ENCODE measurements at regions not wholly inside any gene's neighbourhood (a gene's known extent, or its start where the extent isn't known, plus 50 kb on each side); places are given as distances from the start of the nearest gene placed in this dataset.

DNA sequence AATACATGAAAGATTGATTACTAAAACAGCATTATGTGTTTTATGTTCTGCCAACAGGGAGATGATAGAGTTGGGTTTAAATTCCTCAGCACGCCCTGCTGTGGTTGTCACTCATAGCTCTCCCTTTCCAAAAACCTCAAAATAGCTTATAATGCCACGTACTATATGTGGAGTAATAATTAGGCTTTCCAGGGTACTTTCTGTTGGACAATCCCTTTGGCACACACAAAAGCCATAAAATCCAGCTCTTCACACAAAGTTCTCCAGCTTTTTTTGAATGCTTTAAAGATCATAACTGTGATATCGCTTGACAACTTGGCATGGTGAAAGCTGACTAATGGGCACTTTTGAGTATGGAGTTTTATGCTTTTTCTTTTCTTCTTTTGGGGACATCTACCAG lies 145.3 kb upstream of the DCN start:
- Histone ChIP-seq H3K9me3 (ENCODE audit: control insufficient read depth in 2 of 3, low read length in 3 of 3) (no peaks in the 10 kb centered on the region), H3K4me1 (ENCODE audit: control insufficient read depth in 2 of 2, insufficient read depth in 2 of 2, low read length in 2 of 2) (no peaks in the 10 kb centered on the region), H3K36me3 (ENCODE audit: control insufficient read depth in 2 of 3, insufficient read depth in 3 of 3, low read length in 3 of 3) (no peaks in the 10 kb centered on the region), H3K27me3 (ENCODE audit: control insufficient read depth in 2 of 2, insufficient read depth in 2 of 2, low read length in 2 of 2) (no peaks in the 10 kb centered on the region), H3K4me3 (ENCODE audit: low read length) (no peak overlapping the region), H3K27ac (ENCODE audit: low read depth, low read length) (no peak overlapping the region)
- no peaks in the 10 kb centered on the region for H3K36me3 Mint-ChIP-seq
- ChIA-PET CTCF (interaction anchor here (0.7 to 1.5 kb wide), 3 partner anchors 14 to 1768 kb away, joined by 3 read pairs; no protein-coding TSS in a partner anchor), POLR2A (no interaction called here)
- H3K4me1 Mint-ChIP-seq, result no peaks in the 10 kb centered on the region
- H3K4me3 Mint-ChIP-seq, result no peak overlapping the region
- peaks cover 0 to 13% (median 10%) of the 10 kb centered on the region in 5 donors for H3K27me3 Mint-ChIP-seq
- DNase-seq (no peak), ATAC-seq (no peak)
- H3K9me3 Mint-ChIP-seq, result no peaks in the 10 kb centered on the region
- no peak overlapping the region for H3K27ac Mint-ChIP-seq
- intact Hi-C loops (cut with micrococcal nuclease), result loop anchor here (5.0 to 10.0 kb wide), 3 partner anchors 146 to 1783 kb away; partner anchors contain the start of gene DCN (in 1 of the 2)

DNA sequence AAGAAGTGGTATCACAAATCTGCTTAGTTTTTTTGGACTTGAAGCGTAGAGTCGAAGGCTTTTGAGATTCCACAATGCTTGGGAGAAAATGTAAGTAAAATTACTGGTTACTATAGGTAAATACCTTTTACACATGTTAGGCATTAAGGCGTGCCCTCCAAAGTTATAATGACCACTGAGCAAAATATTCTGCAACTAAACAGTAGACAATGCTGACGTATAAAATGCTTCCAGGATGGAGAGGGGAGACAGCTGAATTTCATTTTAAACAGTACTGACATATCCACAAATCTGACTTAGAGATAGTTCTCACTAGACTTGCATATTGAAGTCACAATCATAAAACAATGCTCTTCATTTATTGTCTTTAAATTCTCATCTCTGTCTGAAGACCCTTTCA lies 144.5 kb upstream of the DCN start:
- intact Hi-C loops (cut with micrococcal nuclease), result loop anchor here (5.0 to 10.0 kb wide), 3 partner anchors 145 to 1782 kb away; partner anchors contain the start of gene DCN (in 1 of the 2)
- no peaks in the 10 kb centered on the region for H3K36me3 ChIP-seq (ENCODE audit: control insufficient read depth in 2 of 3, insufficient read depth in 3 of 3, low read length in 3 of 3)
- no peak overlapping the region for H3K4me3 Mint-ChIP-seq
- H3K9me3 Mint-ChIP-seq, result no peaks in the 10 kb centered on the region
- no peak for DNase-seq
- H3K36me3 Mint-ChIP-seq, result no peaks in the 10 kb centered on the region
- H3K4me1 ChIP-seq (ENCODE audit: control insufficient read depth in 2 of 2, insufficient read depth in 2 of 2, low read length in 2 of 2), result no peaks in the 10 kb centered on the region
- no peaks in the 10 kb centered on the region for H3K27me3 ChIP-seq (ENCODE audit: control insufficient read depth in 2 of 2, insufficient read depth in 2 of 2, low read length in 2 of 2)
- ChIA-PET POLR2A (no interaction called here), CTCF (interaction anchor here (1.1 kb wide), 1 partner anchor 368 kb away, joined by 3 read pairs; no protein-coding TSS in a partner anchor)
- H3K9me3 ChIP-seq (ENCODE audit: control insufficient read depth in 2 of 3, low read length in 3 of 3), result no peaks in the 10 kb centered on the region
- no peak overlapping the region for H3K27ac ChIP-seq (ENCODE audit: low read depth, low read length)
- H3K27me3 Mint-ChIP-seq, result peaks cover 0 to 11% (median 9%) of the 10 kb centered on the region in 5 donors
- H3K4me3 ChIP-seq (ENCODE audit: low read length), result no peak overlapping the region
- ATAC-seq, result no peak
- H3K4me1 Mint-ChIP-seq, result no peaks in the 10 kb centered on the region
- H3K27ac Mint-ChIP-seq, result no peak overlapping the region

DNA sequence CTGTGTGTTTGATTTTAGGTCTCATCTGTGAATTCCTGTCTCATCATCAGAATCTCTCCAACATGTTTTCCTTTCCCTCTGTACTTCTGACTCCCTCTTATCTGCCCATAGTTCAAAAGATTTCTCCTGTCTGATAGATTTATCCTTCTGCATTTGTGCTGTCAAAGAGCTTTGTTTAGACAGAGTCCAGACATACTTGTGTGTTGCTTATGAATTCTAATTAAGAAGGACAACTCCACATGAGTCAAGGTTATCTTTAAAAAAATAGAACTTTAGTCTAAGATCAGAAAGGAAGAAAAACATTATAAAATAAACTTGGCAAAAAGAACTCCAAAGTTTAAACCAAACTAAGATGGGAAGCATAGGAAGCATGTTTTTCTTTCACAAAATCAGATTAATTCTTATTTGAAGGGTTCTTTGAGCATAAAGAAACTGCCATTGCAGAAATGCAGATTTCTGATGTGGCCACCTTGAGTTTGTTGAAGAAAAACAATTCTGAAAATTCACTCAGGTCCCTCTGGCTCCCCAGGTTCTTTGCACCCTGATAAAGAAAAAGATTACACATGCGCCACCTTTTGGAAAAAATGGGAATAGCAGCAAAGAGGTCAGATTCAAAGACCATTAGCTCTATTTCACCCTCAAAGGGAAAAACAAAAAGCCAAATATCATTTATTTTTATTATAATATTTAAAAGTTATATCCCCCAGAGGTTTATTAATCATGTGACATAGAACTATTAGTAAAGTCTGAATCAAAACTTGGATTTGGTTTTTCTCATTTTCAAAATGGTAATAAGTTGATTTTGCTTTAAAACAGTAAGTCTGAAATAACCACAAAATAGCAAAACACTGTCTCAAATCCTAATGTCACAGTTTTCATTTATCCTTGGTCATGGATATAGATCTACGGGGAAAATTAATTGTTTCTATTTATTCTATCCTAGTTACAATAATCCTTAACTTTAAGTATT lies 143.7 kb upstream of the DCN start:
- ATAC-seq, result peak; percentile 40
- CTCF ChIA-PET, result interaction anchor here (0.7 kb wide), 1 partner anchor 1469 kb away, joined by 3 read pairs; no protein-coding TSS in a partner anchor
- intact Hi-C loops (cut with micrococcal nuclease), result loop anchor here (1.0 to 10.0 kb wide), 5 partner anchors 144 to 1782 kb away; partner anchors contain the start of gene DCN (in 1 of the 2)

DNA sequence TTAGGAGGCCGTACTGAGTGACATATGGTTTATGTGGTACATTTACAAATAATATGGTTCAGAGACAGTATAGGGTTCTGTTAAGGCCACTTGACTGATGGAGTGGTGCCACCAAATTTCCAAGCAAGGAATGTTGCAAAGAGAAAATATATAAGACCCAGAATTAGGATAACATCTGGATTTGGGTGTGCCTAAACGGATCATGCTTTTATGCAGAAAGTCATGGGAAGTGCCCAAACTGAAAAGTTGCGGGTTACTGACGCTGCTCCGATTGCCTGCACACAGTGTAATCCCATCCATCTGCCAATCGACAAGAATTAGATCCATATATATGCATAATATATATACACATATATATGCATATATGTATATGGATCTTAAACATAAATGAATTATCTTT lies 138.4 kb upstream of the DCN start:
- Mint-ChIP-seq H3K27me3 (peaks cover 0 to 21% (median 10%) of the 10 kb centered on the region in 5 donors), H3K4me1 (no peaks in the 10 kb centered on the region), H3K36me3 (no peaks in the 10 kb centered on the region), H3K9me3 (peaks cover 0 to 2% (median 0%) of the 10 kb centered on the region in 11 donors), H3K4me3 (no peak overlapping the region), H3K27ac (no peak overlapping the region)
- ChIA-PET CTCF (no interaction called here), POLR2A (no interaction called here)
- intact Hi-C loops (cut with micrococcal nuclease), result loop anchor here in 1 of 2 donors (10.0 kb wide), 2 partner anchors 376 to 1776 kb away; no protein-coding TSS in a partner anchor
- no peaks in the 10 kb centered on the region for H3K27me3 ChIP-seq (ENCODE audit: control insufficient read depth in 2 of 2, insufficient read depth in 2 of 2, low read length in 2 of 2)
- no peak for ATAC-seq
- H3K36me3 ChIP-seq (ENCODE audit: control insufficient read depth in 2 of 3, insufficient read depth in 3 of 3, low read length in 3 of 3), result no peaks in the 10 kb centered on the region
- H3K27ac ChIP-seq (ENCODE audit: low read depth, low read length), result no peak overlapping the region
- H3K4me1 ChIP-seq (ENCODE audit: control insufficient read depth in 2 of 2, insufficient read depth in 2 of 2, low read length in 2 of 2), result no peaks in the 10 kb centered on the region
- DNase-seq, result no peak
- H3K4me3 ChIP-seq (ENCODE audit: low read length), result no peak overlapping the region
- no peaks in the 10 kb centered on the region for H3K9me3 ChIP-seq (ENCODE audit: control insufficient read depth in 2 of 3, low read length in 3 of 3)

More for the DNA sequence above, 143.7 kb upstream of the DCN start:
- no peak overlapping the region for H3K27ac Mint-ChIP-seq
- POLR2A ChIA-PET, result no interaction called here
- peak in 7 of 9 donors; percentile 1 to 50 (median 27) for DNase-seq
- no peak overlapping the region for H3K27ac ChIP-seq (ENCODE audit: low read depth, low read length)
- no peaks in the 10 kb centered on the region for H3K27me3 ChIP-seq (ENCODE audit: control insufficient read depth in 2 of 2, insufficient read depth in 2 of 2, low read length in 2 of 2)
- H3K4me1 Mint-ChIP-seq, result no peaks in the 10 kb centered on the region
- no peaks in the 10 kb centered on the region for H3K9me3 ChIP-seq (ENCODE audit: control insufficient read depth in 2 of 3, low read length in 3 of 3)
- no peak overlapping the region for H3K4me3 Mint-ChIP-seq
- H3K4me3 ChIP-seq (ENCODE audit: low read length), result no peak overlapping the region
- no peaks in the 10 kb centered on the region for H3K36me3 Mint-ChIP-seq
- peaks cover 0 to 8% (median 5%) of the 10 kb centered on the region in 5 donors for H3K27me3 Mint-ChIP-seq
- no peaks in the 10 kb centered on the region for H3K36me3 ChIP-seq (ENCODE audit: control insufficient read depth in 2 of 3, insufficient read depth in 3 of 3, low read length in 3 of 3)
- no peaks in the 10 kb centered on the region for H3K4me1 ChIP-seq (ENCODE audit: control insufficient read depth in 2 of 2, insufficient read depth in 2 of 2, low read length in 2 of 2)
- H3K9me3 Mint-ChIP-seq, result no peaks in the 10 kb centered on the region

DNA sequence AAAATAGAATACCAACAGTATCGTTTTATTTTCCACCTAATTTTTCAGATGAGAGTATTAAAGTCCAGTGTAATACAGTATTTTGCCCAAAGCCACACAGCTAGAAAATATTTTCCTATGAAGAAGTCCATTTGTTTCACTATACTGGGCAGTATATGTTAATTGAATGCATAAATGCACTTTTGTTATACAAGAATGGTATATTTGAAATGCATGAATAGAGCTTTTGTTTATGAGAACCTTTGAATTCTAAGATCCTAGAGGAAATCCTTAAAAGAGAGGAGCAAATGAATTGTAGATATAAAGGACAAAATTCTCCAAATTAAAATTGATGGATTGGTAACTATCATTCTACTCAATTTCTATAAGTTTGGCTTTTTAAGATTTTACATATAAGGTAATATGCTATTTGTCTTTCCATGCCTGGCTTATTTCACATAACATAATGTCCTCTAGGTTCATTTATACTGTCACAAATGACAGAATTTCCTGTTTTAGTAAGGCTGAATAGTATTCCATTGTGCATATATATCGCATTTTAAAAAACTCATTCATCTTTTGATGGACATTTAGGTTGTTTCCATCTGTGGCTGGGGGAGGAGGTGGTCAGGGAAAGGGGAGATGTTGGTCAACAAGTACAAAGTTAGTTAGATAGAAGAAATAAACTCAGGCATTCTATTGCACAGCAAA lies 136.6 kb upstream of the DCN start:
- CTCF ChIA-PET, result no interaction called here
- ATAC-seq, result no peak
- H3K36me3 ChIP-seq (ENCODE audit: control insufficient read depth in 2 of 3, insufficient read depth in 3 of 3, low read length in 3 of 3), result no peaks in the 10 kb centered on the region

DNA sequence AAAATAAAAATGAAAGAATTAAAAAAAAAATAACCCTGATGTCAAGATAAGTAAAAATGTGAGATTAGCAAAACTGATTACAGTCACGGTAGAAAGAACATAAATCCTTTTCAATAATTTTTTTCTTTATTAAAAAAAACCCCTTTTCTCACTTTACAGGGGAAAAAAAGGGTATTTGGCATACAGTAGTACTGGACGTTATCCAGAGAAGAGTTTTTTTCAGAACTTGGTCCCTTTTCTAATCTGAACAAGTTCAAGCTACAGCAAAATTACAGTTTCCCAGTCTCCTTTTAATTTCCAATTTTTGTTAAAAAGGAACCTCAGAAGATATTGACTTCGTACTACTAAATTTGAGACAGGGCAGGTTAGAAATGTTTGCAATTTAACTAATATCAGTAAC lies 134.7 kb upstream of the DCN start:
- no peaks in the 10 kb centered on the region for H3K9me3 ChIP-seq (ENCODE audit: control insufficient read depth in 2 of 3, low read length in 3 of 3)
- H3K4me1 Mint-ChIP-seq, result no peaks in the 10 kb centered on the region
- H3K27ac Mint-ChIP-seq, result no peak overlapping the region
- no peaks in the 10 kb centered on the region for H3K27me3 ChIP-seq (ENCODE audit: control insufficient read depth in 2 of 2, insufficient read depth in 2 of 2, low read length in 2 of 2)
- no peaks in the 10 kb centered on the region for H3K36me3 Mint-ChIP-seq
- ATAC-seq, result no peak
- no peaks in the 10 kb centered on the region for H3K36me3 ChIP-seq (ENCODE audit: control insufficient read depth in 2 of 3, insufficient read depth in 3 of 3, low read length in 3 of 3)
- no peak overlapping the region for H3K4me3 Mint-ChIP-seq
- H3K27ac ChIP-seq (ENCODE audit: low read depth, low read length), result no peak overlapping the region
- peaks cover 0 to 29% (median 18%) of the 10 kb centered on the region in 5 donors for H3K27me3 Mint-ChIP-seq
- DNase-seq, result no peak
- POLR2A ChIA-PET, result no interaction called here
- CTCF ChIA-PET, result no interaction called here
- H3K4me1 ChIP-seq (ENCODE audit: control insufficient read depth in 2 of 2, insufficient read depth in 2 of 2, low read length in 2 of 2), result no peaks in the 10 kb centered on the region
- intact Hi-C loops (cut with micrococcal nuclease), result no loop called here
- H3K4me3 ChIP-seq (ENCODE audit: low read length), result no peak overlapping the region
- peaks cover 0 to 7% (median 2%) of the 10 kb centered on the region in 11 donors for H3K9me3 Mint-ChIP-seq

More for the DNA sequence above, 136.6 kb upstream of the DCN start:
- Histone ChIP-seq H3K27me3 (ENCODE audit: control insufficient read depth in 2 of 2, insufficient read depth in 2 of 2, low read length in 2 of 2) (no peaks in the 10 kb centered on the region), H3K27ac (ENCODE audit: low read depth, low read length) (no peak overlapping the region), H3K9me3 (ENCODE audit: control insufficient read depth in 2 of 3, low read length in 3 of 3) (no peaks in the 10 kb centered on the region), H3K4me1 (ENCODE audit: control insufficient read depth in 2 of 2, insufficient read depth in 2 of 2, low read length in 2 of 2) (no peaks in the 10 kb centered on the region), H3K4me3 (ENCODE audit: low read length) (no peak overlapping the region)
- POLR2A ChIA-PET, result no interaction called here
- Mint-ChIP-seq H3K4me1 (no peaks in the 10 kb centered on the region), H3K9me3 (peaks cover 0 to 7% (median 2%) of the 10 kb centered on the region in 11 donors), H3K27me3 (peaks cover 0 to 28% (median 18%) of the 10 kb centered on the region in 5 donors), H3K4me3 (no peak overlapping the region), H3K36me3 (no peaks in the 10 kb centered on the region), H3K27ac (no peak overlapping the region)
- intact Hi-C loops (cut with micrococcal nuclease), result no loop called here
- no peak for DNase-seq
